ENCODE measurements at regions not wholly inside any gene's neighbourhood (a gene's known extent, or its start where the extent isn't known, plus 50 kb on each side); places are given as distances from the start of the nearest gene placed in this dataset.

- H3K27ac Mint-ChIP-seq, result no peak overlapping the region; the same call in 1 of the 2 replicates
- H3K27me3 Mint-ChIP-seq (ENCODE audit: low read depth), result peaks cover 3% of the 10 kb centered on the region; the same call in 1 of the 2 replicates
- TF ChIP-seq ZNF121 (CRISPR knock-in tag; IDR thresholded peaks at IDR 0.05), result peak; percentile 50; the same call in 1 of the 2 replicates
- no peak for TF ChIP-seq NR3C1 (CRISPR knock-in tag; conservative IDR thresholded peaks at IDR 0.05; ENCODE audit: low read depth)
- H3K4me1 Mint-ChIP-seq, result peaks cover 35% of the 10 kb centered on the region
- H3K9me3 Mint-ChIP-seq, result no peaks in the 10 kb centered on the region
- DNase-seq (ENCODE audit: low spot score) (no peak), ATAC-seq (peak; percentile 54)
- no peaks in the 10 kb centered on the region for H3K36me3 Mint-ChIP-seq
- H3K4me3 Mint-ChIP-seq, result no peak overlapping the region
- POLR2A ChIA-PET, result no interaction called here
- CTCF ChIA-PET, result interaction anchor here (1.0 to 4.0 kb wide), 4 partner anchors 8 to 72 kb away, joined by 3 to 19 read pairs (median 4); no protein-coding TSS in a partner anchor
These were observed 78.3 kb upstream of the HSPA9 start for GRCh38 chr5:138653502-138653901.

GRCh38 chr5:138651767-138652117, 76.5 kb upstream of the HSPA9 start:
- TF ChIP-seq ZNF281 (CRISPR knock-in tag; IDR thresholded peaks at IDR 0.05) (no peak), EMX1 (CRISPR knock-in tag; IDR thresholded peaks at IDR 0.05) (no peak), KAT7 (CRISPR knock-in tag; IDR thresholded peaks at IDR 0.05; ENCODE audit: borderline replicate concordance) (no peak), RORB (CRISPR knock-in tag; IDR thresholded peaks at IDR 0.05) (no peak), NR1H2 (CRISPR knock-in tag; IDR thresholded peaks at IDR 0.05) (no peak), RELA (CRISPR knock-in tag; IDR thresholded peaks at IDR 0.05; ENCODE audit: borderline replicate concordance) (no peak), E2F5 (CRISPR knock-in tag; IDR thresholded peaks at IDR 0.05) (no peak)
- no peaks in the 10 kb centered on the region for H3K9me3 Mint-ChIP-seq
- POLR2A ChIA-PET, result no interaction called here
- H3K4me1 Mint-ChIP-seq, result peaks cover 40% of the 10 kb centered on the region
- H3K36me3 Mint-ChIP-seq, result no peaks in the 10 kb centered on the region
- H3K27me3 Mint-ChIP-seq (ENCODE audit: low read depth), result no peaks in the 10 kb centered on the region
- ATAC-seq, result no peak
- H3K4me3 Mint-ChIP-seq, result no peak overlapping the region
- DNase-seq (ENCODE audit: low spot score), result no peak
- no peak overlapping the region for H3K27ac Mint-ChIP-seq
- CTCF ChIA-PET, result interaction anchor here (1.3 to 4.0 kb wide), 4 partner anchors 10 to 138 kb away, joined by 4 to 19 read pairs (median 5); no protein-coding TSS in a partner anchor

DNA sequence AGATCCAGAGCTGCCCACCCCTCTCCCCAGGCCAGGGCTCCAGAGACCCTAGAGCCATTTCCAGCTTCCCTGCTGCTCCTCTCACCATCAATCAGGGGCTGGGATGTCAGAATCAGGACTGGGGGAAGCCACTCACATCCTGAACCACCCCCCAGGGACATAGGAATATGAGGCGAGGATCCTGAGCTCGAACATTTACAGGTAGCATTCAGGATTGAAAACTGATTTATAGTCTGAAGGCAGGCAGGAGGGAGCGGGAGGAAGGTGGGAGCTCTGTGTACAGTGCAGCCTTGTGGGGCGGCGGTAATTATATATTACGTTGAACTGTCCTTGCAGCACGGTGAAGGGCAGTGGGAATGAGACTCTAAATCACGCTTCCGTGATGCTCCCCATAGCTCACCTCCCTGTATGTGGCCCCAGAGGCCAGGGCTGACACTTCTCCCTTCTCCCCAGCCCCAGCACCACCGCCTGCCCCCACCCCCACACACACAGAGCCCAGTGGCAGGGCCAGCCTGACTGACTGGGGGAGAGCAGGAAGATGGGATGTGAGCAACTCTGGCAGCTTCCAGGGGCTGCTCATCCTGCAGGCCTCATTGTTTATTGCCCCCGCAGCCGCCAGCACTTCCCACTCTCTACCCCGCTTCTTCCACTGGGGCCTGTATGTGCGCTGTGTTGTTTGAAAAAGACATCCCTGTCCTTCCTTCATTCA, 76.0 kb upstream of the HSPA9 start:
- peaks cover 40% of the 10 kb centered on the region for H3K4me1 Mint-ChIP-seq
- H3K4me3 Mint-ChIP-seq, result no peak overlapping the region
- ChIA-PET POLR2A (interaction anchor here (1.1 kb wide), 1 partner anchor 72 kb away, joined by 5 read pairs; no protein-coding TSS in a partner anchor), CTCF (interaction anchor here (1.3 to 2.7 kb wide), 4 partner anchors 11 to 174 kb away, joined by 4 to 12 read pairs (median 4); no protein-coding TSS in a partner anchor)
- H3K9me3 Mint-ChIP-seq, result no peaks in the 10 kb centered on the region
- H3K27me3 Mint-ChIP-seq (ENCODE audit: low read depth), result no peaks in the 10 kb centered on the region
- H3K36me3 Mint-ChIP-seq, result no peaks in the 10 kb centered on the region
- H3K27ac Mint-ChIP-seq, result no peak overlapping the region
- DNase-seq (ENCODE audit: low spot score), result no peak
- ATAC-seq, result peak; percentile 8
- TF ChIP-seq RELA (CRISPR knock-in tag; IDR thresholded peaks at IDR 0.05; ENCODE audit: borderline replicate concordance) (no peak), TEAD4 (CRISPR knock-in tag; IDR thresholded peaks at IDR 0.05) (no peak), ATF2 (CRISPR knock-in tag; IDR thresholded peaks at IDR 0.05; ENCODE audit: borderline replicate concordance, low read depth) (no peak), ATF1 (CRISPR knock-in tag; IDR thresholded peaks at IDR 0.05) (no peak)
- TF ChIP-seq, protein P1, sequence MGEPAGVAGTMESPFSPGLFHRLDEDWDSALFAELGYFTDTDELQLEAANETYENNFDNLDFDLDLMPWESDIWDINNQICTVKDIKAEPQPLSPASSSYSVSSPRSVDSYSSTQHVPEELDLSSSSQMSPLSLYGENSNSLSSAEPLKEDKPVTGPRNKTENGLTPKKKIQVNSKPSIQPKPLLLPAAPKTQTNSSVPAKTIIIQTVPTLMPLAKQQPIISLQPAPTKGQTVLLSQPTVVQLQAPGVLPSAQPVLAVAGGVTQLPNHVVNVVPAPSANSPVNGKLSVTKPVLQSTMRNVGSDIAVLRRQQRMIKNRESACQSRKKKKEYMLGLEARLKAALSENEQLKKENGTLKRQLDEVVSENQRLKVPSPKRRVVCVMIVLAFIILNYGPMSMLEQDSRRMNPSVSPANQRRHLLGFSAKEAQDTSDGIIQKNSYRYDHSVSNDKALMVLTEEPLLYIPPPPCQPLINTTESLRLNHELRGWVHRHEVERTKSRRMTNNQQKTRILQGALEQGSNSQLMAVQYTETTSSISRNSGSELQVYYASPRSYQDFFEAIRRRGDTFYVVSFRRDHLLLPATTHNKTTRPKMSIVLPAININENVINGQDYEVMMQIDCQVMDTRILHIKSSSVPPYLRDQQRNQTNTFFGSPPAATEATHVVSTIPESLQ (CRISPR knock-in tag; IDR thresholded peaks at IDR 0.05), result no peak
- TF ChIP-seq, protein P2, sequence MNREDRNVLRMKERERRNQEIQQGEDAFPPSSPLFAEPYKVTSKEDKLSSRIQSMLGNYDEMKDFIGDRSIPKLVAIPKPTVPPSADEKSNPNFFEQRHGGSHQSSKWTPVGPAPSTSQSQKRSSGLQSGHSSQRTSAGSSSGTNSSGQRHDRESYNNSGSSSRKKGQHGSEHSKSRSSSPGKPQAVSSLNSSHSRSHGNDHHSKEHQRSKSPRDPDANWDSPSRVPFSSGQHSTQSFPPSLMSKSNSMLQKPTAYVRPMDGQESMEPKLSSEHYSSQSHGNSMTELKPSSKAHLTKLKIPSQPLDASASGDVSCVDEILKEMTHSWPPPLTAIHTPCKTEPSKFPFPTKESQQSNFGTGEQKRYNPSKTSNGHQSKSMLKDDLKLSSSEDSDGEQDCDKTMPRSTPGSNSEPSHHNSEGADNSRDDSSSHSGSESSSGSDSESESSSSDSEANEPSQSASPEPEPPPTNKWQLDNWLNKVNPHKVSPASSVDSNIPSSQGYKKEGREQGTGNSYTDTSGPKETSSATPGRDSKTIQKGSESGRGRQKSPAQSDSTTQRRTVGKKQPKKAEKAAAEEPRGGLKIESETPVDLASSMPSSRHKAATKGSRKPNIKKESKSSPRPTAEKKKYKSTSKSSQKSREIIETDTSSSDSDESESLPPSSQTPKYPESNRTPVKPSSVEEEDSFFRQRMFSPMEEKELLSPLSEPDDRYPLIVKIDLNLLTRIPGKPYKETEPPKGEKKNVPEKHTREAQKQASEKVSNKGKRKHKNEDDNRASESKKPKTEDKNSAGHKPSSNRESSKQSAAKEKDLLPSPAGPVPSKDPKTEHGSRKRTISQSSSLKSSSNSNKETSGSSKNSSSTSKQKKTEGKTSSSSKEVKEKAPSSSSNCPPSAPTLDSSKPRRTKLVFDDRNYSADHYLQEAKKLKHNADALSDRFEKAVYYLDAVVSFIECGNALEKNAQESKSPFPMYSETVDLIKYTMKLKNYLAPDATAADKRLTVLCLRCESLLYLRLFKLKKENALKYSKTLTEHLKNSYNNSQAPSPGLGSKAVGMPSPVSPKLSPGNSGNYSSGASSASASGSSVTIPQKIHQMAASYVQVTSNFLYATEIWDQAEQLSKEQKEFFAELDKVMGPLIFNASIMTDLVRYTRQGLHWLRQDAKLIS (CRISPR knock-in tag; IDR thresholded peaks at IDR 0.05; ENCODE audit: borderline replicate concordance), result no peak
- TF ChIP-seq, protein P3, sequence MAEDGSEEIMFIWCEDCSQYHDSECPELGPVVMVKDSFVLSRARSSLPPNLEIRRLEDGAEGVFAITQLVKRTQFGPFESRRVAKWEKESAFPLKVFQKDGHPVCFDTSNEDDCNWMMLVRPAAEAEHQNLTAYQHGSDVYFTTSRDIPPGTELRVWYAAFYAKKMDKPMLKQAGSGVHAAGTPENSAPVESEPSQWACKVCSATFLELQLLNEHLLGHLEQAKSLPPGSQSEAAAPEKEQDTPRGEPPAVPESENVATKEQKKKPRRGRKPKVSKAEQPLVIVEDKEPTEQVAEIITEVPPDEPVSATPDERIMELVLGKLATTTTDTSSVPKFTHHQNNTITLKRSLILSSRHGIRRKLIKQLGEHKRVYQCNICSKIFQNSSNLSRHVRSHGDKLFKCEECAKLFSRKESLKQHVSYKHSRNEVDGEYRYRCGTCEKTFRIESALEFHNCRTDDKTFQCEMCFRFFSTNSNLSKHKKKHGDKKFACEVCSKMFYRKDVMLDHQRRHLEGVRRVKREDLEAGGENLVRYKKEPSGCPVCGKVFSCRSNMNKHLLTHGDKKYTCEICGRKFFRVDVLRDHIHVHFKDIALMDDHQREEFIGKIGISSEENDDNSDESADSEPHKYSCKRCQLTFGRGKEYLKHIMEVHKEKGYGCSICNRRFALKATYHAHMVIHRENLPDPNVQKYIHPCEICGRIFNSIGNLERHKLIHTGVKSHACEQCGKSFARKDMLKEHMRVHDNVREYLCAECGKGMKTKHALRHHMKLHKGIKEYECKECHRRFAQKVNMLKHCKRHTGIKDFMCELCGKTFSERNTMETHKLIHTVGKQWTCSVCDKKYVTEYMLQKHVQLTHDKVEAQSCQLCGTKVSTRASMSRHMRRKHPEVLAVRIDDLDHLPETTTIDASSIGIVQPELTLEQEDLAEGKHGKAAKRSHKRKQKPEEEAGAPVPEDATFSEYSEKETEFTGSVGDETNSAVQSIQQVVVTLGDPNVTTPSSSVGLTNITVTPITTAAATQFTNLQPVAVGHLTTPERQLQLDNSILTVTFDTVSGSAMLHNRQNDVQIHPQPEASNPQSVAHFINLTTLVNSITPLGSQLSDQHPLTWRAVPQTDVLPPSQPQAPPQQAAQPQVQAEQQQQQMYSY (CRISPR knock-in tag; IDR thresholded peaks at IDR 0.05), result no peak
